ENCODE measurements at regions not wholly inside any gene's neighbourhood (a gene's known extent, or its start where the extent isn't known, plus 50 kb on each side); places are given as distances from the start of the nearest gene placed in this dataset.

GRCh38 chr10:130487566-130487965 is 351.4 kb downstream of the GLRX3 start:
- TF ChIP-seq CTCF (IDR thresholded peaks at IDR 0.05) (no peak), POLR2A (IDR thresholded peaks at IDR 0.05) (no peak)

Data from right lobe of liver (tissue), 4 donors.